HL-60 (cell line): ENCODE measurements at regions not wholly inside any gene's neighbourhood (a gene's known extent, or its start where the extent isn't known, plus 50 kb on each side); places are given as distances from the start of the nearest gene placed in this dataset.

ENCODE experiments used
- DNase-seq, 2 experiments: peaks; one replicate each; pipeline ENCODE4 v3.0.0-alpha.2; 2010 to 2020; ENCODE audit warnings: low read depth in 1 of 2, low spot score in 1 of 2
- H3K27ac ChIP-seq: fragments of 250-450 bp; sonication (Bioruptor Pico); replicated peaks from 2 replicates; pipeline ENCODE4 v1.5.1; 2020; ENCODE audit warnings: mild to moderate bottlenecking, moderate library complexity
- H3K27me3 ChIP-seq: fragments of 250-450 bp; sonication (Bioruptor Pico); 2 replicates; pipeline ENCODE4 v1.5.1; 2021; ENCODE audit warnings: mild to moderate bottlenecking, moderate library complexity; ENCODE audit not compliant: insufficient read depth, poor library complexity, severe bottlenecking
- H3K4me3 ChIP-seq: replicated peaks from 2 replicates; pipeline ENCODE4 v1.5.1; 2011; ENCODE audit warnings: mild to moderate bottlenecking, control low read depth, low read length; ENCODE audit not compliant: insufficient read depth
- GABPA ChIP-seq: IDR thresholded peaks from 2 replicates; pipeline ENCODE4 v1.6.1; 2012; ENCODE audit warnings: low read depth
- POLR2AphosphoS5 ChIP-seq: IDR thresholded peaks from 2 replicates; pipeline ENCODE4 v1.6.1; 2012; ENCODE audit warnings: low read depth
- SPI1 ChIP-seq: IDR thresholded peaks from 2 replicates; pipeline ENCODE4 v1.6.1; 2012; ENCODE audit warnings: low read depth, mild to moderate bottlenecking, borderline replicate concordance
- TF ChIP-seq, protein P1 (sequence below): IDR thresholded peaks from one replicate; pipeline ENCODE4 v1.5.1; 2011; ENCODE audit warnings: low read length, control low read depth, inconsistent platforms; ENCODE audit not compliant: insufficient read depth
- TF ChIP-seq, protein P2 (sequence below): IDR thresholded peaks from 2 replicates; pipeline ENCODE4 v1.6.1; 2012; ENCODE audit warnings: low read depth; ENCODE audit not compliant: insufficient replicate concordance

GRCh38 chr2:183511154-183511553 lies 386.9 kb downstream of the NUP35 start:
- Histone ChIP-seq H3K4me3 (no peak overlapping the region), H3K27ac (no peak overlapping the region), H3K27me3 (no peaks in the 10 kb centered on the region)
- DNase-seq: no peak
- TF ChIP-seq GABPA (no peak), SPI1 (no peak), POLR2AphosphoS5 (no peak)
- TF ChIP-seq, protein P1, sequence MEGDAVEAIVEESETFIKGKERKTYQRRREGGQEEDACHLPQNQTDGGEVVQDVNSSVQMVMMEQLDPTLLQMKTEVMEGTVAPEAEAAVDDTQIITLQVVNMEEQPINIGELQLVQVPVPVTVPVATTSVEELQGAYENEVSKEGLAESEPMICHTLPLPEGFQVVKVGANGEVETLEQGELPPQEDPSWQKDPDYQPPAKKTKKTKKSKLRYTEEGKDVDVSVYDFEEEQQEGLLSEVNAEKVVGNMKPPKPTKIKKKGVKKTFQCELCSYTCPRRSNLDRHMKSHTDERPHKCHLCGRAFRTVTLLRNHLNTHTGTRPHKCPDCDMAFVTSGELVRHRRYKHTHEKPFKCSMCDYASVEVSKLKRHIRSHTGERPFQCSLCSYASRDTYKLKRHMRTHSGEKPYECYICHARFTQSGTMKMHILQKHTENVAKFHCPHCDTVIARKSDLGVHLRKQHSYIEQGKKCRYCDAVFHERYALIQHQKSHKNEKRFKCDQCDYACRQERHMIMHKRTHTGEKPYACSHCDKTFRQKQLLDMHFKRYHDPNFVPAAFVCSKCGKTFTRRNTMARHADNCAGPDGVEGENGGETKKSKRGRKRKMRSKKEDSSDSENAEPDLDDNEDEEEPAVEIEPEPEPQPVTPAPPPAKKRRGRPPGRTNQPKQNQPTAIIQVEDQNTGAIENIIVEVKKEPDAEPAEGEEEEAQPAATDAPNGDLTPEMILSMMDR: no peak
- TF ChIP-seq, protein P2, sequence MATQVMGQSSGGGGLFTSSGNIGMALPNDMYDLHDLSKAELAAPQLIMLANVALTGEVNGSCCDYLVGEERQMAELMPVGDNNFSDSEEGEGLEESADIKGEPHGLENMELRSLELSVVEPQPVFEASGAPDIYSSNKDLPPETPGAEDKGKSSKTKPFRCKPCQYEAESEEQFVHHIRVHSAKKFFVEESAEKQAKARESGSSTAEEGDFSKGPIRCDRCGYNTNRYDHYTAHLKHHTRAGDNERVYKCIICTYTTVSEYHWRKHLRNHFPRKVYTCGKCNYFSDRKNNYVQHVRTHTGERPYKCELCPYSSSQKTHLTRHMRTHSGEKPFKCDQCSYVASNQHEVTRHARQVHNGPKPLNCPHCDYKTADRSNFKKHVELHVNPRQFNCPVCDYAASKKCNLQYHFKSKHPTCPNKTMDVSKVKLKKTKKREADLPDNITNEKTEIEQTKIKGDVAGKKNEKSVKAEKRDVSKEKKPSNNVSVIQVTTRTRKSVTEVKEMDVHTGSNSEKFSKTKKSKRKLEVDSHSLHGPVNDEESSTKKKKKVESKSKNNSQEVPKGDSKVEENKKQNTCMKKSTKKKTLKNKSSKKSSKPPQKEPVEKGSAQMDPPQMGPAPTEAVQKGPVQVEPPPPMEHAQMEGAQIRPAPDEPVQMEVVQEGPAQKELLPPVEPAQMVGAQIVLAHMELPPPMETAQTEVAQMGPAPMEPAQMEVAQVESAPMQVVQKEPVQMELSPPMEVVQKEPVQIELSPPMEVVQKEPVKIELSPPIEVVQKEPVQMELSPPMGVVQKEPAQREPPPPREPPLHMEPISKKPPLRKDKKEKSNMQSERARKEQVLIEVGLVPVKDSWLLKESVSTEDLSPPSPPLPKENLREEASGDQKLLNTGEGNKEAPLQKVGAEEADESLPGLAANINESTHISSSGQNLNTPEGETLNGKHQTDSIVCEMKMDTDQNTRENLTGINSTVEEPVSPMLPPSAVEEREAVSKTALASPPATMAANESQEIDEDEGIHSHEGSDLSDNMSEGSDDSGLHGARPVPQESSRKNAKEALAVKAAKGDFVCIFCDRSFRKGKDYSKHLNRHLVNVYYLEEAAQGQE: no peak

DNA sequence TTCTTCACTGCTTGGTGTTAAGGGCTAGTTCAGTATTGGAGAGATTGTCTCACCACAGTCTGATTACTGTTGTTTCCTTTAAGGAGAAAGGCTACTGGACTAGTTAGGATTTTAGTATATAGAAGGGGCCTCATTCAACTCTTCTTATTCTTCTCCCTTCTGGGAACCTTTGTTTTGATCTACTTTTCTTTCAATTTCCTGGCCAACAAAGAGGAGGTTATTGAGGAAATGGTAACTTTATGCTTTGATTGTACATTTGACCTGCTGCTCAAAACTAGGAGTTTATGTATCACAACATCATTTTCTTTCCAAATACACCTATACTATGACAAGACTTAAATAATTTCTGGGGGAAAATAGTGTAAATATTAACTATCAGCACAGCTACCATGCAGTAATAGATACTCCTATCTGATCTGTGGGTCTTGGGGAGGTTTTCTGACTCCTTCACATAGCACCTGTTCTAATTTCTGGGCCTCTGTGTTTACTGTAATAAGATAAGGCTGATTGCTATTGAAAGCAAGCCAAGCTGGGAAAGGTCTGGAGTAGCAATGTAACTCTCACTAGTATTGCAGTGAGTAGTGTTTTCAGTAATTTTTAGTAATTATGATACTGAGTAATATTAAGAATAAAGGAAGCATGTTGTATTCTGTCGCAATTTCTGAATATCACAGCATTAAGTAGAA lies 395.3 kb downstream of the NUP35 start:
- TF ChIP-seq, protein P1: no peak
- TF ChIP-seq SPI1 (no peak), POLR2AphosphoS5 (no peak), GABPA (no peak)
- TF ChIP-seq, protein P2: no peak
- Histone ChIP-seq H3K27ac (no peak overlapping the region), H3K4me3 (no peak overlapping the region), H3K27me3 (no peaks in the 10 kb centered on the region)
- DNase-seq: no peak

GRCh38 chr2:183521911-183522310 lies 397.7 kb downstream of the NUP35 start:
- Histone ChIP-seq H3K27me3 (no peaks in the 10 kb centered on the region), H3K27ac (no peak overlapping the region), H3K4me3 (no peak overlapping the region)
- DNase-seq: no peak
- TF ChIP-seq GABPA (no peak), SPI1 (no peak), POLR2AphosphoS5 (no peak)
- TF ChIP-seq, protein P2: no peak
- TF ChIP-seq, protein P1: no peak
